ENCODE measurements at regions not wholly inside any gene's neighbourhood (a gene's known extent, or its start where the extent isn't known, plus 50 kb on each side); places are given as distances from the start of the nearest gene placed in this dataset.

DNA sequence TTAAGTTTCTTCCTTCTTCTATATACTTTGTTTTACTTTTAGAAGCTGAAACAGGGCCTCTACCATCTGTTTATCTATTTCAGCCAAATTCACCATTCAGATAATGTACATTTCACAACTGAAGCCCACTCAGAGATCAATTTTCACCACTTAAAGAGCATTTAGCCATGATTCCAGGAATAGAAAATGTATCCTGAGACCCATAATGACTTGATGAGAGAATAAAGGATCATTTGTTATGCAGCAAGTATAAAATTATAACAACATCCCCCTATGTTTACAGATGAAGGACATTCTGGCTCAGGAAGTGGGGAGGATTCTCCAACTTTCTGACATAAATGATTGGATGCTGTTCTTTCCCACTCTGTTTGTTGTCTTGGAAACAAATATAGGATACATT, 962.1 kb upstream of the EEF2KMT start:
- TF ChIP-seq, protein P1, sequence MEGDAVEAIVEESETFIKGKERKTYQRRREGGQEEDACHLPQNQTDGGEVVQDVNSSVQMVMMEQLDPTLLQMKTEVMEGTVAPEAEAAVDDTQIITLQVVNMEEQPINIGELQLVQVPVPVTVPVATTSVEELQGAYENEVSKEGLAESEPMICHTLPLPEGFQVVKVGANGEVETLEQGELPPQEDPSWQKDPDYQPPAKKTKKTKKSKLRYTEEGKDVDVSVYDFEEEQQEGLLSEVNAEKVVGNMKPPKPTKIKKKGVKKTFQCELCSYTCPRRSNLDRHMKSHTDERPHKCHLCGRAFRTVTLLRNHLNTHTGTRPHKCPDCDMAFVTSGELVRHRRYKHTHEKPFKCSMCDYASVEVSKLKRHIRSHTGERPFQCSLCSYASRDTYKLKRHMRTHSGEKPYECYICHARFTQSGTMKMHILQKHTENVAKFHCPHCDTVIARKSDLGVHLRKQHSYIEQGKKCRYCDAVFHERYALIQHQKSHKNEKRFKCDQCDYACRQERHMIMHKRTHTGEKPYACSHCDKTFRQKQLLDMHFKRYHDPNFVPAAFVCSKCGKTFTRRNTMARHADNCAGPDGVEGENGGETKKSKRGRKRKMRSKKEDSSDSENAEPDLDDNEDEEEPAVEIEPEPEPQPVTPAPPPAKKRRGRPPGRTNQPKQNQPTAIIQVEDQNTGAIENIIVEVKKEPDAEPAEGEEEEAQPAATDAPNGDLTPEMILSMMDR (conservative IDR thresholded peaks at IDR 0.05; ENCODE audit: low read length), result no peak
- TF ChIP-seq EZH2phosphoT487 (IDR thresholded peaks at IDR 0.05; ENCODE audit: borderline replicate concordance, low read depth, low read length), result no peak
